HG03025 (cell line): ENCODE measurements at regions not wholly inside any gene's neighbourhood (a gene's known extent, or its start where the extent isn't known, plus 50 kb on each side); places are given as distances from the start of the nearest gene placed in this dataset.

Experiments
- ATAC-seq: cut with Tn5 transposase; IDR thresholded peaks from one replicate; pipeline ENCODE4 v1.9.1; 2021; ENCODE audit warnings: mild to moderate bottlenecking, moderate library complexity; ENCODE audit not compliant: unreplicated experiment, low FRiP score

DNA sequence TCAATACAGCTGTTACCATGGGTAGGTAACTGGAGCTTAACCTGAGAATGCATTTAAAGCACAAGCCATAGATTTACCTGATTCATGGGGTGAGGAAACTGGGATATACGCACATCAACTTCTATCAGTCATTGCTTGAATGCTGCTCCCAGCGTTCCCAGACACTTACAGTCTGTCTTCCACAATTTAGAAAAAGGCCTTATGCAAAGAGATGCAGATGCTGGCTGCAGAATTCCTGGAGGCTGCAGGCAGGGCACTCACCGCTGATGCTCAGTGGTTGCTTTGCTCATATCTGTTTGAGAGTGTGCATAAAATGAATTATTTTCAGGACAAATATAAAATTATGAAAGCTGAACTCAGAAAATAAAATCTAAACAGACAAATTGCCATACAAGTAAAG, 950.7 kb upstream of the PIK3C3 start:
- no peak for ATAC-seq

DNA sequence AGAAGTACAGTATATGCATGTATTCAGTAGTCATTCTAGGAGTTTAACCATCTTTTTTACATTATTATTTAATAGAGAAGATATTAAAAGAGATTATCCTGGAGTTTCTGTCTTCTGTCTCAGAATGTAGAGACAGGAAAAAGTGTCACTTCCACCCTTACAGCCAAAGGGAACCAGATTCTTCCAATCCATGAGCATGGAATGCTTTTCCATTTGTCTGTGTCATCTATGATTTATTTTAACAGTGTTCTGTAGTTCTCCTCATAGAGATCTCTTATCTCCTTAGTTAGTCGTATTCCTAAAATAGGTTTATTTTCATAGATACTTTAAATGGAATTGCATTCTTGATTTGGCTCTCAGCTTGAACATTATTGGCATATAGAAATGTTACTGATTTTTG, 959.5 kb upstream of the PIK3C3 start:
- ATAC-seq, result no peak

DNA sequence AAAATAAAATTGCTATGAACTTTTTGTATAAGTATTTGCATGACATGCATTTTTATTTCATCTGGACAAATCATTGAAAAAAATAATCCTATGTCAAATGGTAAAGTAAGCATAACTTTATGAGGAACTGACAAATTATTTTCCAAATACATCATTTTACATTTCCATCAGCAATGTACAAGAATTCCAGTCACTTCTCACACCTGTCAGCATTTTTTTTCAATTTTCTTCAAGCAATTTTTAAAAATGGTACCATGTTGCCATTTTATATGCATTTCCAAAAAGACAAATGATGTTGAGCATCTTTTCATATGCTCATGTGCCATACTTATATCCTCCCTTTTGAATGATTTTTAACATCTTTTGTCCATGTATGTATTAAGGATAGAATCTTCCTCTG, 961.7 kb upstream of the PIK3C3 start:
- ATAC-seq, result no peak

DNA sequence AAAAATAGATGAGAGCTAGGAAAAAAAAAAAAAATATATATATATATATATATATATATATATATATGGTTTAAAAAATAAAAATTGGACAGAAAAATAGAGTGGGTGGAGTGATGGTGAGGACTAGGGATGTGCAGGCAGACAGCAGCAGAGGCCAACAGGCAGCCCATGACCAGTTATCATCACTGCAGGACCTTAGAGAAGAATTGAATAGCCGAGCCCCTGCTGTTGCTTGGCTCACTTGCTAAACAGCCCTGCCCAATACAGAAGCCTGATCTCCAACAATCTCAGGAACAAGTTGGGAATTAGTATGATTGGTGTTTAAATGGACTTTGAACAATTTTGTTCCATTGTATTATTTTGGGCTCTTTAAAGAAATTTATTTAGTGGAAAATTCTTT, 967.5 kb upstream of the PIK3C3 start:
- no peak for ATAC-seq

DNA sequence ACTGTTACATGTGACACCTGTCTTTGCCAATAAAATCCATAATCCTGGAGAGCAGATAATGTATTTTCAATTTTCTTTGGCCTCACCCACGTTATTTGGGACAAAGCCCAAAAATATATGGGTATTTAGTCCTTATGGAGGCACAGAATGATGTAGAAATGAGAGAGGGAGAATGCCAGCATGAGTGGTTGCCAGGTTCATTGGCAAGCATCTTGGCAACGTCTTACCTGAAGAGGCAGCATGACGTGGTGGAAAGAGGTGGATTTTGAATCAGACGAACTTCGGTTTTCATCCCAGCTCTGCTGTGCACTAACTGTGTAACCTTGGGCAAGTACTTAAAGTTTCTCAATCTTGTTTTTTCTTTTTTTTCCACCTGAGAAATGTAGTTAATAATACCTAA, 969.6 kb upstream of the PIK3C3 start:
- ATAC-seq, result no peak

DNA sequence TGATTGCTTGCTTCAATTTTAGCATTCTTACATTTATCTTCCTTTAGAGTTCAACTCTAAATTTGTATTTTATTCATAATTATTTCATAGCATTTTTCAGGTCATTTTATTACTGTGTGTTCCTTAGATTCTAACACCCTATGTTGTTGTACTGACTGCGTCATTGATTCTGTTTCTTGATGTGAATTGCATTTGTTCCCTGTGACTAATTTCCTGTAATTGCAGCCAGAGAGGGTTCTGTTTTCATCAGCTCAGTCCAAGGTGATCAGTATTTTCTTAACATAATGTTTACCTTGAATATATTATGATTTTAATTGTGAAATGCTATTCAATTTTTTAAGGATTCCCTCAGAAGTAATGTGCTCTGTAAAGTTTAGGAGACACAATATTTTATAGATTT, 970.2 kb upstream of the PIK3C3 start:
- no peak for ATAC-seq

DNA sequence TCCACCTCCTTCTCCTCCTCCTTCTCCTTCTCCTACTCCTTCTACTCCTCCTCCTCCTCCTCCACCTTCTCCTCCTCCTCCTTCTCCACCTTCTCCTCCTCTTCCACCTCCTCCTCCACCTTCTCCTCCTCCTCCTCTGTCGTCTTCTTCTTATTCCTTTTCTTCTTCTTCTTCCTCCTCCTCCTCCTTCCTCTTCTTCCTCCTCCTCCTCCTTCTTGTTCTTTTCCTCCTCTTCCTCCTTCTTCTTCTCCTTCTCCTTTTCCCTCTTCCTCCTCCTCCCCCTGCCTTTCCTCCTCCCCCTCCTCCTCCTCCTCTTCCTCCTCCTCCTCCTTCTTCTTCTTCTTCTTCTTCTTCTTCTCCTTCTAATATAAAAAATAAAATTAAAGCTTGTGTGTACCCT, 971.2 kb upstream of the PIK3C3 start:
- no peak for ATAC-seq

DNA sequence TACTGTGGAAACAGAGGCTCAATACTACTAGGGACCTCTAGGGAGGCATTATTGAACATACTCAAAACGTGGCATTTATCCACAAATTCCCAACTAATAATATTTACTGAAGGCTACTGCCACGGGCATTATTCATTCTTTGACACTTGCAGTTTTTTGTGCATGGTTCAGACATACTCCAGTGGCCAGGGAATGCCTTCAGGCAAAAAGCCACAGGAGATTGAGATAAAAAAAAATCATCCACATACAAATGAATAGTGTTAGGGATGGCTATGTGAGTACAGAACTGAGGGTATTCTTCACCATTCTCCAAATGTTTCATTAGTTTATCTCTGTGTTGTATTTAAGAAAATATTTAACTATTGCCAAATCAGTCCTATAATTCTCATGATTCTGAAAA, 974.9 kb upstream of the PIK3C3 start:
- no peak for ATAC-seq

DNA sequence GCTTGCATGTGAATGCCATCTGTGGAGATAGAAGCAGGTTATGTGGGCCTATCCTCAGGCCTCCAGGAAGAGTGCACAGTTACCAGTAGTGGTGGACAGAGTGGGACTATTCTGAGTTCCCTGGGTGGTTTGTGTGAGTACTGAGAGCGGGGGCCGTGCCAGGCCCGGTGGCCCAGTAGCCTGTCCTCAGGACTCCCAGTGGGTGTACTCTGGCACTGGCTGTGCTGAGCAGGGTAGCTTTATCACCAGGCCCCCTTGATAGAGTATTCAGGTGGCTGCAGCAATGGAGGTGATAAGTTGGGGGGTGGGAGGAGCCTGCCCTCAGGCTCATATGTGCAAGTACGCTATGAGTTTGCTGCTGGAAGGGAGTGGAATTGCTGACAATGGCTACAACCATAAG, 979.0 kb upstream of the PIK3C3 start:
- ATAC-seq, result no peak

DNA sequence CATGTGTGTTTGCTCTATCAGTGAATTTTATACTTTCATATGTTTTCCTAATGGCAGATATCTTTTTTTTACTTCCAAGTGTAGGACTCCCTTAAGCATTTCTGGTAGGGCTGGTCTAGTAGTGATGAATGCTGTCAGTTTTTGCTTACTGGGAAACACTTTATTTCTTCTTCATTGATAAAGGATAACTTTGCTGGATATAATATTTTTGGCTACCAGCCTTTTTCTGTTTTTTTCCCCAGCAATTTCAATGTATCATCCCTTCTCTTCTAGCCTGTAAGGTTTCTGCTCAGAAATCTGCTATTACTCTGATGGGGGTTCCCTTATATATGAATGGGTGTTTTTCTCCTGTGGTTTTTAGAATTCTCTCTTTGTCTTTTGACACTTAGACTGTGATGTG, 980.6 kb upstream of the PIK3C3 start:
- no peak for ATAC-seq

DNA sequence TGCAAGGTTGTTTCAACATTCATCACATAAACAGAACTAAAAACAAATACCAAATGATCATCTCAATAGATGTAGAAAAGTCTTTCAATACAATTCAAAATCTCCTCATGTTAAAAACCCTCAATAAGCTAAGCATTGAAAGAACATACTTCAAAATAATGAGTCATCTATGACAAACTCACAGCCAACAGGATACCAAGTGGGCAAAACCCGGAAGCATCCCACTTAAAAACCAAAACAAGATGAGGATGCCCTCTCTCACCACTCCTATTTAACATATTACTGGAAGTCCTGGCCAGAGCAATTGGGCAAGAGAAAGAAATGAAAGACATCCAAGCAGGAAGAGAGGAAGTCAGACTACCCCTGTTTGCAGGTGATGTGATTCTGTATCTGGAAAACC, 992.2 kb upstream of the PIK3C3 start:
- ATAC-seq, result no peak

DNA sequence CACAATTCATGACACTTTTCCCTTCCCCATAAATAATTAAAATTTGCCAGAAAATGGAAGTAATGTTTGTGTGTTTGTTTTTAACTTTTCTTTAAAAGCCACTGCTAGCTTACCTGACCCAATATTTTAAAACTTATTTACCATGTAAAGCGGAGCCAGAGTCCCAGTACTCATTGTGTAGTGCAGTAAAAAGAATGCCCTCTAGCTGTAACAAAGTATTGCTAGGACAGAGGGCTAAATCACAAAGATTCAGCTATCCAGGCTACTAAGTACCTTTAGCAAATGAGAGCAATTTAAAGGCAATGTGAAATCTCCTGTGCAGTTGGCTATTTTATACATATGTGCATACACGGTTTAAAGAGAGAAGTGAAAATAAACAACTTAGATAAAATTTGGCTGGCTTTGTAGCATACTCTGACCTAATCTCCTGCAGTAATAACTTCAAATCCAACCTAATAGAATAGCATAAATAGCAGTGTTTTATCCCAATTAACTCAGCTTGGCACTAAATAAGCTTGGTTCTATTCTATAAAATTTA, 997.4 kb upstream of the PIK3C3 start:
- ATAC-seq, result no peak

DNA sequence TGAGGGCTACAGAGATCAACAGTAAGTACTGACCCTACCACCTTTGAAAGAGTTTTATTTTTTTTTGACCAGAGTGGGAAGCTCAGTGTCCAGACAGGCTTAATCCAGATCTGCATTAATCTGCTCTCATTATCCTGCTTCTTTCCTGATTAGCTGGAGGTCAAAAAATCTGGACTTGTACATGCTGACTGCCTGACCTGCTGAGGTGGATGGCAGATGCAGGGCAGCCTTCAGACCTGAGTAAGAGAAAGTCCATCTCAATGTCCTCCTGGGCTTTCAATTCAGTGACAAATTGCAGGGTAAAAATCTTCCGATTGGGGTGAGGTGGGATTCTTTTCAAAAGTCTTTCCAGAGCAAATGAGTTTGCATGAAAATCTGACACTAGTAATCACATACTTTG, 998.8 kb upstream of the PIK3C3 start:
- ATAC-seq, result no peak

DNA sequence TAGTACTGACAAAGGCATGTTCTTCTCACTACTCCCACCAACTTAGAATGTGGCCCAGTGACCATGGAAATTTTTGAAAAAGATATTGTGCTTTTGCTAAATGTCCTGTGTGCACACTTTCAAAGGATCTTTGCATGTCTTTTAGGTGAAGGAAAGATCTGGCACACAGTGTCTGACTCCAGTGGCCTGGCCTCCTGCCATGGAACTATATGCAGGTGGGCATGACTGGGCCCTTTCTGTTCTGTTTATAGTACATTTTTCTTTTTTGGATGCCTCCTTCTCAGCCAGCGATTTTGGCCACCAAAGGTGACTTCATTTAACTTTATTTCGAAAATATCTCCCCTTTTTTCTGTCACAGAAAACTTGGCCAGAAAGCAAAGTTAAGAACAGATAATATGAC, 999.7 kb upstream of the PIK3C3 start:
- ATAC-seq, result no peak

DNA sequence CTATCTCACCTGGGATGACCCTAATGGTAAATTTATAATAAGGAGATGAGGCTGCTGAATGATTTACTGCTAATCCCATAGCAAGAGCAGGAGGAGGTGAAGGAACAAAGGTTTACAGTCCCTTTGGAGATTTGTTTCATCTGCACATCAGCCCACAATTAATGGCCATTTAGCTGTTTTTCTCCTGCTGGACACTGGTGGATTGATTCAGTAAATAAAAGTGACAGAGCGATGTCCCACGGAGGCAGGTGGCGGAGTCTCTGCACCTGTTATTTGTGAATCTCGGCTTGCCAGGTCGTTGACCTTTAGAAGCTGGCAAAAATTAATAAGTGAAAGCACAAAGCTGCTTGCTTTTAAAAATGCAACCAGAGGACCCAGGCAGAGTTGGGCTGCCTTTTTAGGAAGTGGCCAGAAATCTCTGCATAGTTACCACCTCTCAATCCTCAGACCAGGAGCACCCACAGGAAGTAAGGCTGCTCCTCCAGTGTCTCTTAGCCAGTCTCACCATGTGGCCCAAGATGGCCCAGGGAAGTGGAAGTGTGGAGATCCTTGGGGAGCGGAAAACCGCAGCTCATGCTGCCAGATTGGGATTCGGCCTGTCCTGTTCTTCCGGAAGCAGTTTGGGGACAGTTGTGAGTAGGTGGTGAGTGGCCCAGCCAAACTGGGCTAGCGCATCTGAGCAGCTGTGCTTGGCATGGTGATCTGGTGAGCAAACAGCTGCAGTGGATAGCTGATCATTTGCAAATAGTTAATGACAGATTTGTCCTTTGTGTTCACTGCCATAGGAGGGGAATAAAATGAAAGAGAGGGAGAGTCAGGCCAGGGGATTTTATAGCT, 1005.7 kb upstream of the PIK3C3 start:
- ATAC-seq, result no peak

DNA sequence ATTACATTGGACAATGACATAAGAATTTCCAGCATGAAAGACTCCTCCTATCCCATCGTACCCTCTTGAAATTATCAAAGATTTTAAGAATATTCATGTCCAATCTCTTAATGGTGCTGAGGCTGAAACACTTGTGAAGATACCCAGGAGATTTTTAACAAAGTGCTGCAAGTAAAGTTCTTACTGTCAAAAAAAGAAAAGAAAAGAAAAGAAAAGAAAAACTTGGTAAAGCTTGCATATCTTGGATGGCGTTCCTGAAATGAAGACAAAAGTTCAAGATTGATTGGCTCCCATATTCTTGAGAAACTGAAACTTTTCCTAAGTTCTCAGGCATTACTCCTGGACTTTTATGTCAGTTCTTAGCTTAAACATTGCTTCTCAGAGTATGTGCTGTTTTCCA, 1010.5 kb upstream of the PIK3C3 start:
- ATAC-seq, result no peak

DNA sequence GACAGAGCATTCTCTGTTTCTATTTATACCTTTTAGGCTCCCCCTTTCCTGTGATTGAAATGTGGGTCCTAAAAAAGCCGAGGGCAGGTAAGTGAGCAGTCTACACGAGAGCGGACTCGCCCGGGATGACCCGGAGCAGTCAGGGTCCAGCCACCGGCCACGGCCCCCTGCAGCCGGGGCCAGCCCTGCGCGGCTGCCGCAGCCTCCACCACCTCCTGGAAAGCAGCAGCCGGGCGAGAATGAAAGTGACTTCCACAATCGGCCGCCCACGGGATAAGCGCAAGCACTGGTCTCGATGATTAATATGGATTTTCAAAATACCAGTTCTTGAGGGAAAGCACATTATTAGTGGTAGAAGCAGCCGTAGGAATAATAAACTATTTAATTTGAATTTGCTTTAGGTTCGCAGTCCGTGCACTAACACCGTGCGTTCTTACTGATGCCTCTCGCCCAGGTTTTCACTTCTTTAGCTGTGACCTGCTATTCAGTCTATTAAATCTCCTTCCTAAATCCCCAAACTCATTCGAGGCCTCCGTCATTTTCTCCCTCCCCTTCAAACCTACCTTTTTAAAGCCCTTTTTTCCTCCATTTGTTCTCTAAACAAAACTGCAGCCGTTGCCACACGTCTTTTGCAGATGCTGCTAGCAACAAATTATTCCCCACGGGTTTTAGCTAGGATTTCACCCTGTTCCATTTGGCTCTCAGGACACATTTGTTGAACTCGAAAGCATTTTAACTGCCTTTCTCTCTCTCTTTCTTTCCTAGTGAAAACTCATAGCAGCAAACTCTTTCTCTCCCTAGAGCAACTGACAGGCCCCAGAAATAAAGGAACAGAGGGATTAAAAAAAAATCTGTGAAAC, 1015.1 kb upstream of the PIK3C3 start:
- ATAC-seq, result no peak

DNA sequence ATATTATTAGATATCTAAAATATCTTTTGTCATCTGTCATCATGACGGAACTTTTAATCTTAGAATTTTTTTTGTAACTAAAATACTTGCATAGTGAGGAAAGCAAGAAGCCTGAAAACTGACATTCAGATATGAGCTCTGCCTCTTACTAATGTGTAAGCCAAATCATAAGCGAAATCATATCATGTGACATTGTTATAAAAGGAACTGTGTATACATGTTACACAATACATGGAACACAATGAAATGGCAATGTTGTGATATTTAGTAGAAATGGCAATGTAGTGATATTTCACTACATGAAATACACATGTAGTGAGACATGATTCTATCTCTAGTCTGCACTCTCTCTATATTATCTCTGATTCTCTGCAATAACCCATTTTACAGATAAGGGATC, 1016.4 kb upstream of the PIK3C3 start:
- ATAC-seq, result no peak

DNA sequence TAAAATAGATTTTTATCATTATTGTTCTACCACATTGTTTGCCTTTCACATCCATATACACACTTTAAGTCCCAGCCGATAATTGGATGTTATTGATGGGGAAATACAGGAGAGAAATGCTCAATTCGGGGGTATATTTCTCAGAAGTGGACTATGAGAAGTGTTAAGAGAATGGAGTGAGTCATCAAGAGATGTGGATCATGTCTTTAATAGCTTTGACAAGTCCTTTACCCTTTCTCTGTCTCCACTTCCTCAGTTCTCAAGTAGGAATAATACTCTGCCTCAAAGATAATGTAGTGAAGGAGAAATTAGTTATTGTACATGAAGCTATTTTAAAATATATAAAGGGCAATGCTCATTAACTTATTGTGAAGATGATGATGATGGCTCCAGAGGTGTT, 1017.6 kb upstream of the PIK3C3 start:
- ATAC-seq, result no peak

DNA sequence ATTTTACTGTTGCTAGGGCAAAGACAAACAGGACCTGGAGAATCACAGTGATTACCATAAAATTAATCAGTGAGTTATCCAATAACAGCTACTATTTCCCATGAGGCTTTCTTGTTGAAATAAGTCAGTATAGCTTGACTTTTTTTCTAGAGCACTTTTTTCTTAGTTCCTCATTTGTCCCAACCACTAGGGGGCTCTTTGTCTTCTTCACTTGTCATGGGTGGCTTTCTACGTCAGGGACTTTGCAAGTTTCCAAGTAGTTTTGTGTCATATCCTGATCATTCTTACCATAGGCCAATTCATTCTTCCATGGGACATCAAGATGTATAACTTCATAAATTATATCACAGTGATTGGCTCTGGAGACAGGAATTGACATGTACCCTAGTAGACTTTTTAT, 1019.6 kb upstream of the PIK3C3 start:
- no peak for ATAC-seq

DNA sequence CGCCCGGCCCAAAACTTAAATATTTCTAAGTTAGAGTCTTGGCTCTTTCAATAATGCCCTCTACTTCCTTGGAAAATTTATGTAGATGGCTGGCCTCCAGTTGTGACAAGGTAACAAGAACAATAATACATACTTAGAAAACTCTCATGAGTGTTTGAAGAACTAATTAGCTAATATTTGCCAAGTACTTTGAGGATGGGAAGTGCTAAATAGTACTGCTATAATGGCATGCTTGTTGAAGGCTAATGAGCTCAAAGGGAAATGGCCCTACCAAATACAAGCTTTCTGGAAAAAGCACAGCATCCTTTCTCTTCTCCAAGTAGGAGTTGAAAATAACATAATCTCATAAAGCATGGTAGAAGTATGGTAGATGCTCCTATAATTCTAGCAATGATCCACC, 1022.2 kb upstream of the PIK3C3 start:
- ATAC-seq, result no peak
